HEK293 (cell line): ENCODE measurements at regions not wholly inside any gene's neighbourhood (a gene's known extent, or its start where the extent isn't known, plus 50 kb on each side); places are given as distances from the start of the nearest gene placed in this dataset.
A peak's percentile ranks its signal among the peaks of the same experiment; 100 is the strongest.

Source experiments
- CTCF ChIA-PET: fragments of 350-600 bp; formaldehyde crosslinking; extraction: SDS; loops from one replicate; lab custom pipeline; 2021; ENCODE audit warnings: antibody characterized with exemption; lab: Yijun Ruan, JAX
- POLR2A ChIA-PET: fragments of 300-600 bp; formaldehyde crosslinking; extraction: SDS; loops from one replicate; lab custom pipeline; 2020; ENCODE audit warnings: antibody characterized with exemption, inconsistent platforms; lab: Yijun Ruan, JAX
- H3K27ac ChIP-seq: fragments of 200-500 bp; sonication (Bioruptor generic); 2 replicates; pipeline ENCODE4 v1.5.1; 2014; ENCODE audit warnings: low read depth, low read length, control low read depth, inconsistent platforms; ENCODE audit errors: extremely low read depth
- H3K36me3 ChIP-seq, 2 experiments: fragments of 200-500 bp in 1 of 2; sonication (Bioruptor generic) in 1 of 2; 1 replicate in 1 of 2; 2 replicates in 1 of 2; pipeline ENCODE4 v1.5.1; 2014 to 2017; ENCODE audit warnings: inconsistent platforms in 2 of 2, low read length in 2 of 2; ENCODE audit not compliant: control insufficient read depth in 2 of 2, insufficient read depth in 1 of 2
- H3K4me1 ChIP-seq: fragments of 200-500 bp; sonication (Bioruptor generic); 2 replicates; pipeline ENCODE4 v1.5.1; 2014; ENCODE audit warnings: mild to moderate bottlenecking, low read length, inconsistent platforms; ENCODE audit not compliant: control insufficient read depth, insufficient read depth
- H3K4me3 ChIP-seq: 2 replicates; pipeline ENCODE4 v1.5.1; 2011; ENCODE audit warnings: low read depth, mild to moderate bottlenecking, control low read depth, low read length, moderate library complexity
- H3K9me3 ChIP-seq: fragments of 200-500 bp; sonication (Bioruptor generic); 2 replicates; pipeline ENCODE4 v1.5.1; 2014; ENCODE audit warnings: low read depth, low read length, inconsistent platforms; ENCODE audit not compliant: control insufficient read depth, insufficient read depth
- KLF10 ChIP-seq: fragments of 450-650 bp; IDR thresholded peaks from 2 replicates; pipeline ENCODE4 v1.5.1; 2018; ENCODE audit warnings: missing biosample characterization, mild to moderate bottlenecking, missing genetic modification characterization
- KLF7 ChIP-seq: fragments of 450-650 bp; formaldehyde crosslinking; IDR thresholded peaks from 2 replicates; pipeline ENCODE4 v1.5.1; 2016; ENCODE audit warnings: missing biosample characterization, missing genetic modification characterization, borderline replicate concordance
- RBAK ChIP-seq: fragments of 450-650 bp; formaldehyde crosslinking; IDR thresholded peaks from 2 replicates; pipeline ENCODE4 v1.5.1; 2016; ENCODE audit warnings: missing biosample characterization, missing genetic modification characterization
- SCRT2 ChIP-seq: fragments of 450-650 bp; formaldehyde crosslinking; IDR thresholded peaks from 2 replicates; pipeline ENCODE4 v1.5.1; 2016; ENCODE audit warnings: missing biosample characterization, missing genetic modification characterization
- ZBTB8A ChIP-seq: fragments of 450-650 bp; formaldehyde crosslinking; IDR thresholded peaks from 2 replicates; pipeline ENCODE4 v1.5.1; 2016; ENCODE audit warnings: missing biosample characterization, missing genetic modification characterization
- ZIC2 ChIP-seq: fragments of 450-650 bp; formaldehyde crosslinking; IDR thresholded peaks from 2 replicates; pipeline ENCODE4 v1.5.1; 2016; ENCODE audit warnings: missing biosample characterization, missing genetic modification characterization
- ZNF133 ChIP-seq: fragments of 450-650 bp; formaldehyde crosslinking; IDR thresholded peaks from 2 replicates; pipeline ENCODE4 v1.5.1; 2016; ENCODE audit warnings: missing biosample characterization, missing genetic modification characterization
- ZNF174 ChIP-seq: fragments of 450-650 bp; formaldehyde crosslinking; IDR thresholded peaks from 2 replicates; pipeline ENCODE4 v1.5.0; 2017; ENCODE audit warnings: missing biosample characterization, mild to moderate bottlenecking, missing genetic modification characterization
- ZNF184 ChIP-seq: fragments of 450-650 bp; IDR thresholded peaks from 2 replicates; pipeline ENCODE4 v1.5.1; 2018; ENCODE audit warnings: missing biosample characterization, mild to moderate bottlenecking, missing genetic modification characterization
- ZNF211 ChIP-seq: fragments of 450-650 bp; formaldehyde crosslinking; IDR thresholded peaks from 2 replicates; pipeline ENCODE4 v1.5.1; 2016; ENCODE audit warnings: low read depth, missing biosample characterization, missing genetic modification characterization
- ZNF214 ChIP-seq: fragments of 450-650 bp; formaldehyde crosslinking; IDR thresholded peaks from 2 replicates; pipeline ENCODE4 v1.5.1; 2017; ENCODE audit warnings: missing biosample characterization, mild to moderate bottlenecking, missing genetic modification characterization, borderline replicate concordance
- ZNF366 ChIP-seq: fragments of 450-650 bp; formaldehyde crosslinking; conservative IDR thresholded peaks from 2 replicates; pipeline ENCODE4 v1.5.1; 2016; ENCODE audit warnings: missing biosample characterization, missing genetic modification characterization
- ZNF37A ChIP-seq: fragments of 450-650 bp; IDR thresholded peaks from 2 replicates; pipeline ENCODE4 v1.5.1; 2018; ENCODE audit warnings: missing biosample characterization, missing genetic modification characterization
- ZNF514 ChIP-seq: fragments of 450-650 bp; formaldehyde crosslinking; IDR thresholded peaks from 2 replicates; pipeline ENCODE4 v1.5.1; 2016; ENCODE audit warnings: missing biosample characterization, missing genetic modification characterization
- ZNF555 ChIP-seq: fragments of 450-650 bp; formaldehyde crosslinking; conservative IDR thresholded peaks from 2 replicates; pipeline ENCODE4 v1.5.1; 2017; ENCODE audit warnings: missing biosample characterization, mild to moderate bottlenecking, missing genetic modification characterization, inconsistent platforms
- ZNF558 ChIP-seq: fragments of 450-650 bp; formaldehyde crosslinking; IDR thresholded peaks from 2 replicates; pipeline ENCODE4 v1.5.1; 2016; ENCODE audit warnings: missing biosample characterization, missing genetic modification characterization
- ZNF571 ChIP-seq: fragments of 450-650 bp; formaldehyde crosslinking; IDR thresholded peaks from 2 replicates; pipeline ENCODE4 v1.5.0; 2017; ENCODE audit warnings: missing biosample characterization, missing genetic modification characterization
- ZNF785 ChIP-seq: fragments of 450-650 bp; formaldehyde crosslinking; IDR thresholded peaks from 2 replicates; pipeline ENCODE4 v1.5.1; 2016; ENCODE audit warnings: missing biosample characterization, missing genetic modification characterization
- ZNF792 ChIP-seq: fragments of 450-650 bp; formaldehyde crosslinking; IDR thresholded peaks from 2 replicates; pipeline ENCODE4 v1.5.1; 2016; ENCODE audit warnings: missing biosample characterization, missing genetic modification characterization
- ZSCAN16 ChIP-seq: fragments of 450-650 bp; formaldehyde crosslinking; IDR thresholded peaks from 2 replicates; pipeline ENCODE4 v1.5.1; 2016; ENCODE audit warnings: missing biosample characterization, missing genetic modification characterization
- ZSCAN23 ChIP-seq: fragments of 450-650 bp; formaldehyde crosslinking; IDR thresholded peaks from 2 replicates; pipeline ENCODE4 v1.5.1; 2016; ENCODE audit warnings: missing biosample characterization, missing genetic modification characterization
- TF ChIP-seq, protein P1 (sequence below): fragments of 450-650 bp; formaldehyde crosslinking; IDR thresholded peaks from 2 replicates; pipeline ENCODE4 v1.5.1; 2016; ENCODE audit warnings: missing biosample characterization, missing genetic modification characterization
- TF ChIP-seq, protein P2 (sequence below): fragments of 450-650 bp; formaldehyde crosslinking; optimal IDR thresholded peaks from 2 replicates; pipeline ENCODE3; 2016; ENCODE audit warnings: missing biosample characterization, mild to moderate bottlenecking, missing genetic modification characterization
- TF ChIP-seq, protein P3 (sequence below): fragments of 450-650 bp; formaldehyde crosslinking; IDR thresholded peaks from 2 replicates; pipeline ENCODE4 v1.5.1; 2016; ENCODE audit warnings: missing biosample characterization, missing genetic modification characterization, borderline replicate concordance
- TF ChIP-seq, protein P4 (sequence below): fragments of 450-650 bp; formaldehyde crosslinking; IDR thresholded peaks from 2 replicates; pipeline ENCODE4 v1.5.1; 2016; ENCODE audit warnings: missing biosample characterization, missing genetic modification characterization

DNA sequence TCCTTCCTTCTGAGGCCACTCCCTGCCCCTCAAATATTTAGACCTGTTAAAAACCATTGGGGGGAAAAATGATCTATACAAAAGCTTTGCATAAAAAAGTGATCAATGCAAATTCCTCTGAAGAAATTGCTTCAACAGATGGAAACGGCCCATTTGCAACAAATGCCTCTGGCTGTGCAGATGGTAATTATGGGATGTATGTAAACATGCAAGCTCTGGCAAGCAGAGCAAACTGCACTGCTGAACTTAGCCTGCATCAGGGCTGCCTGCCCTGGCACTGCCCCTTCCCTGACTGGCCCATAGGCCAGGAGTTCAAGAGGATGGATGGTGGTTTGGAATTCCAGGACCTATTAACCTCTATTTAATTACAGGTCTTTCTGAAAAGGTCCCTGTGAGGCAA, 388.7 kb downstream of the MIAT start:
- H3K4me3 ChIP-seq = no peak overlapping the region
- H3K4me1 ChIP-seq = peaks cover 2% of the 10 kb centered on the region; the same call in 1 of the 2 replicates
- POLR2A ChIA-PET = interaction anchor here (0.9 kb wide), 1 partner anchor 12 kb away, joined by 3 read pairs; no protein-coding TSS in a partner anchor
- no peaks in the 10 kb centered on the region for H3K36me3 ChIP-seq
- no peaks in the 10 kb centered on the region for H3K9me3 ChIP-seq
- no peak overlapping the region for H3K27ac ChIP-seq
- CTCF ChIA-PET = interaction anchor here (1.6 kb wide), 1 partner anchor 14 kb away, joined by 8 read pairs; no protein-coding TSS in a partner anchor
- TF ChIP-seq ZNF37A (tag by site-specific recombination) (no peak), SCRT2 (tag by site-specific recombination) (0 out of 2 replicates have a peak, but pooled peaks have one; percentile 14), ZNF571 (tag by site-specific recombination) (no peak), KLF10 (tag by site-specific recombination) (no peak), ZSCAN16 (tag by site-specific recombination) (no peak)
- TF ChIP-seq, protein P1, sequence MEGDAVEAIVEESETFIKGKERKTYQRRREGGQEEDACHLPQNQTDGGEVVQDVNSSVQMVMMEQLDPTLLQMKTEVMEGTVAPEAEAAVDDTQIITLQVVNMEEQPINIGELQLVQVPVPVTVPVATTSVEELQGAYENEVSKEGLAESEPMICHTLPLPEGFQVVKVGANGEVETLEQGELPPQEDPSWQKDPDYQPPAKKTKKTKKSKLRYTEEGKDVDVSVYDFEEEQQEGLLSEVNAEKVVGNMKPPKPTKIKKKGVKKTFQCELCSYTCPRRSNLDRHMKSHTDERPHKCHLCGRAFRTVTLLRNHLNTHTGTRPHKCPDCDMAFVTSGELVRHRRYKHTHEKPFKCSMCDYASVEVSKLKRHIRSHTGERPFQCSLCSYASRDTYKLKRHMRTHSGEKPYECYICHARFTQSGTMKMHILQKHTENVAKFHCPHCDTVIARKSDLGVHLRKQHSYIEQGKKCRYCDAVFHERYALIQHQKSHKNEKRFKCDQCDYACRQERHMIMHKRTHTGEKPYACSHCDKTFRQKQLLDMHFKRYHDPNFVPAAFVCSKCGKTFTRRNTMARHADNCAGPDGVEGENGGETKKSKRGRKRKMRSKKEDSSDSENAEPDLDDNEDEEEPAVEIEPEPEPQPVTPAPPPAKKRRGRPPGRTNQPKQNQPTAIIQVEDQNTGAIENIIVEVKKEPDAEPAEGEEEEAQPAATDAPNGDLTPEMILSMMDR (tag by site-specific recombination) = no peak

DNA sequence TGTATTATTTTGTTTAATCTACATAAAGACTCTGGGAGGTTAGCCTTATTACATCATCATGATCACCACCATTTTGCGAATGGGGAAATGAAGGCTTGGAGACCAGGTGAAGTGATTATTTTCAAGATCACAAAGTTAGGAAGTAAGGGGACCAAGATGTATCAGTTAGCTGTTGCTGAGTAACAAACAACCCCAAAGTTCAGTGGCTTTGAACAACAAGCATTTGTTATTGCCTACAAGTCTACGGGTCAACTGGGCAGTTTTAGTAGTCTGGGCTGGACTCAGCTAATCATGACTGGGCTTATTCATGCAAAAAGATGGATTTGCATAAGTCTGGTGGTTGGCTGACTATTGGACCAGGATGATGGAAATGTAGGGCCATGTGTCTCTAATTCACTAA, 389.2 kb downstream of the MIAT start:
- peaks cover 2% of the 10 kb centered on the region; the same call in 1 of the 2 replicates for H3K4me1 ChIP-seq
- H3K9me3 ChIP-seq = no peaks in the 10 kb centered on the region
- no peak overlapping the region for H3K4me3 ChIP-seq
- H3K27ac ChIP-seq = no peak overlapping the region
- TF ChIP-seq RBAK (tag by site-specific recombination) (peak; percentile 84; the same call in 1 of the 2 replicates), ZNF785 (tag by site-specific recombination) (no peak), ZNF133 (tag by site-specific recombination) (no peak), ZNF184 (tag by site-specific recombination) (no peak)
- TF ChIP-seq, protein P2, sequence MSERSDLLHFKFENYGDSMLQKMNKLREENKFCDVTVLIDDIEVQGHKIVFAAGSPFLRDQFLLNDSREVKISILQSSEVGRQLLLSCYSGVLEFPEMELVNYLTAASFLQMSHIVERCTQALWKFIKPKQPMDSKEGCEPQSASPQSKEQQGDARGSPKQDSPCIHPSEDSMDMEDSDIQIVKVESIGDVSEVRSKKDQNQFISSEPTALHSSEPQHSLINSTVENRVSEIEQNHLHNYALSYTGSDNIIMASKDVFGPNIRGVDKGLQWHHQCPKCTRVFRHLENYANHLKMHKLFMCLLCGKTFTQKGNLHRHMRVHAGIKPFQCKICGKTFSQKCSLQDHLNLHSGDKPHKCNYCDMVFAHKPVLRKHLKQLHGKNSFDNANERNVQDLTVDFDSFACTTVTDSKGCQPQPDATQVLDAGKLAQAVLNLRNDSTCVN (tag by site-specific recombination) = no peak
- CTCF ChIA-PET = no interaction called here
- H3K36me3 ChIP-seq = no peaks in the 10 kb centered on the region
- POLR2A ChIA-PET = interaction anchor here (0.5 kb wide), 1 partner anchor 45 kb away, joined by 5 read pairs; no protein-coding TSS in a partner anchor

DNA sequence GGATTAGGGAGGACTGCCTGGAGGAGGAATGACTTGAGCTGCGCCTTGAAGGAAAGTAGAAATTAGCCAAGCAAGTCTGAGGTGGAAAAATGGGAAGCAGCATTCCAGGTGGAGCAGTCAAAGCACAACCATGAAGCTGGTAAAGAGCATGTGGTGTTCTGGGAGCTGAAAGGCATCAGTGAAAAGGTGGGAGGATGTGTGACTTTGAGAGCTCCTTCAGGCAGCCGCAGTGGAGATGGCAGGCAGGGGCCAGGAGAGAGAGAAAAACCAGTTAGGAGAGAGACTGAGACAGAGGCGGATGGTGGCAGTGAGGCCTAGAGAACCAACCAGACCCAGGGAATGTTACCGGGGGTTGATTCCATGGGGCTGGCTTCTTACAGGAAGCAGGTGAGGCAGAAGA, 393.4 kb downstream of the MIAT start:
- CTCF ChIA-PET = no interaction called here
- Histone ChIP-seq H3K27ac (no peak overlapping the region), H3K9me3 (no peaks in the 10 kb centered on the region), H3K4me1 (no peaks in the 10 kb centered on the region; the same call in 1 of the 2 replicates), H3K36me3 (no peaks in the 10 kb centered on the region), H3K4me3 (no peak overlapping the region)
- POLR2A ChIA-PET = no interaction called here
- TF ChIP-seq ZSCAN23 (no peak), ZNF214 (tag by site-specific recombination) (no peak), ZNF792 (tag by site-specific recombination) (no peak), ZNF514 (tag by site-specific recombination) (no peak), ZBTB8A (tag by site-specific recombination) (no peak), ZIC2 (tag by site-specific recombination) (no peak), ZNF174 (tag by site-specific recombination) (no peak), ZNF366 (tag by site-specific recombination) (no peak), KLF7 (tag by site-specific recombination) (no peak), ZNF555 (tag by site-specific recombination) (no peak), ZNF211 (tag by site-specific recombination) (no peak), ZNF558 (tag by site-specific recombination) (no peak)
- TF ChIP-seq, protein P2 (tag by site-specific recombination) = no peak
- TF ChIP-seq, protein P3, sequence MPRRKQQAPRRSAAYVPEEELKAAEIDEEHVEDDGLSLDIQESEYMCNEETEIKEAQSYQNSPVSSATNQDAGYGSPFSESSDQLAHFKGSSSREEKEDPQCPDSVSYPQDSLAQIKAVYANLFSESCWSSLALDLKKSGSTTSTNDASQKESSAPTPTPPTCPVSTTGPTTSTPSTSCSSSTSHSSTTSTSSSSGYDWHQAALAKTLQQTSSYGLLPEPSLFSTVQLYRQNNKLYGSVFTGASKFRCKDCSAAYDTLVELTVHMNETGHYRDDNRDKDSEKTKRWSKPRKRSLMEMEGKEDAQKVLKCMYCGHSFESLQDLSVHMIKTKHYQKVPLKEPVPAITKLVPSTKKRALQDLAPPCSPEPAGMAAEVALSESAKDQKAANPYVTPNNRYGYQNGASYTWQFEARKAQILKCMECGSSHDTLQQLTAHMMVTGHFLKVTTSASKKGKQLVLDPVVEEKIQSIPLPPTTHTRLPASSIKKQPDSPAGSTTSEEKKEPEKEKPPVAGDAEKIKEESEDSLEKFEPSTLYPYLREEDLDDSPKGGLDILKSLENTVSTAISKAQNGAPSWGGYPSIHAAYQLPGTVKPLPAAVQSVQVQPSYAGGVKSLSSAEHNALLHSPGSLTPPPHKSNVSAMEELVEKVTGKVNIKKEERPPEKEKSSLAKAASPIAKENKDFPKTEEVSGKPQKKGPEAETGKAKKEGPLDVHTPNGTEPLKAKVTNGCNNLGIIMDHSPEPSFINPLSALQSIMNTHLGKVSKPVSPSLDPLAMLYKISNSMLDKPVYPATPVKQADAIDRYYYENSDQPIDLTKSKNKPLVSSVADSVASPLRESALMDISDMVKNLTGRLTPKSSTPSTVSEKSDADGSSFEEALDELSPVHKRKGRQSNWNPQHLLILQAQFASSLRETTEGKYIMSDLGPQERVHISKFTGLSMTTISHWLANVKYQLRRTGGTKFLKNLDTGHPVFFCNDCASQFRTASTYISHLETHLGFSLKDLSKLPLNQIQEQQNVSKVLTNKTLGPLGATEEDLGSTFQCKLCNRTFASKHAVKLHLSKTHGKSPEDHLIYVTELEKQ (tag by site-specific recombination) = no peak
- TF ChIP-seq, protein P4, sequence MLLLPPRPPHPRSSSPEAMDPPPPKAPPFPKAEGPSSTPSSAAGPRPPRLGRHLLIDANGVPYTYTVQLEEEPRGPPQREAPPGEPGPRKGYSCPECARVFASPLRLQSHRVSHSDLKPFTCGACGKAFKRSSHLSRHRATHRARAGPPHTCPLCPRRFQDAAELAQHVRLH (tag by site-specific recombination) = no peak
